ENCODE measurements at regions not wholly inside any gene's neighbourhood (a gene's known extent, or its start where the extent isn't known, plus 50 kb on each side); places are given as distances from the start of the nearest gene placed in this dataset.

- no peak overlapping the region for H3K27ac ChIP-seq (ENCODE audit: low read length)
- H3K27me3 ChIP-seq (ENCODE audit: insufficient read depth, low read length, poor library complexity) = no peaks in the 10 kb centered on the region
- H3K4me2 ChIP-seq (ENCODE audit: insufficient read depth, low read length) = no peak overlapping the region
- TF ChIP-seq EZH2 (IDR thresholded peaks at IDR 0.05; ENCODE audit: borderline replicate concordance, low read depth, low read length, severe bottlenecking) (no peak), CTCF (IDR thresholded peaks at IDR 0.05; ENCODE audit: borderline replicate concordance, extremely low read depth, low read length, poor library complexity, severe bottlenecking) (no peak)
- H3K9ac ChIP-seq (ENCODE audit: low read depth, low read length) = no peak overlapping the region
- no peak overlapping the region for H3K4me3 ChIP-seq (ENCODE audit: low read depth in 1 of 2, low read length in 2 of 2)
- H3K36me3 ChIP-seq (ENCODE audit: insufficient read depth, low read length) = no peaks in the 10 kb centered on the region
- H3K79me2 ChIP-seq (ENCODE audit: insufficient read depth, low read length) = no peaks in the 10 kb centered on the region
- no peaks in the 10 kb centered on the region for H4K20me1 ChIP-seq (ENCODE audit: insufficient read depth, low read length)
- ATAC-seq (ENCODE audit: insufficient read depth, low read depth) = no peak
- H3K9me3 ChIP-seq (ENCODE audit: insufficient read depth, low read length, severe bottlenecking) = no peaks in the 10 kb centered on the region
- 0 out of 2 replicates have a peak, but pooled peaks cover under 1% of the 10 kb centered on the region for H3K4me1 ChIP-seq (ENCODE audit: insufficient read depth, low read length)
- DNase-seq = no peak
- H2AFZ ChIP-seq (ENCODE audit: low read depth, low read length) = no peak overlapping the region
Observed at GRCh38 chr21:26776310-26777021, 68.7 kb downstream of the ADAMTS1 start.

- DNase-seq (no peak), ATAC-seq (ENCODE audit: insufficient read depth, low read depth) (no peak)
- H3K4me3 ChIP-seq (ENCODE audit: low read depth in 1 of 2, low read length in 2 of 2) = no peak overlapping the region
- H3K79me2 ChIP-seq (ENCODE audit: insufficient read depth, low read length) = no peaks in the 10 kb centered on the region
- no peaks in the 10 kb centered on the region for H3K36me3 ChIP-seq (ENCODE audit: insufficient read depth, low read length)
- H3K27me3 ChIP-seq (ENCODE audit: insufficient read depth, low read length, poor library complexity) = no peaks in the 10 kb centered on the region
- H3K4me2 ChIP-seq (ENCODE audit: insufficient read depth, low read length) = no peak overlapping the region
- H3K9me3 ChIP-seq (ENCODE audit: insufficient read depth, low read length, severe bottlenecking) = no peaks in the 10 kb centered on the region
- H3K27ac ChIP-seq (ENCODE audit: low read length) = no peak overlapping the region
- H3K9ac ChIP-seq (ENCODE audit: low read depth, low read length) = no peak overlapping the region
- no peak overlapping the region for H2AFZ ChIP-seq (ENCODE audit: low read depth, low read length)
- no peak for TF ChIP-seq CTCF (IDR thresholded peaks at IDR 0.05; ENCODE audit: borderline replicate concordance, extremely low read depth, low read length, poor library complexity, severe bottlenecking)
- TF ChIP-seq EZH2 (IDR thresholded peaks at IDR 0.05; ENCODE audit: borderline replicate concordance, low read depth, low read length, severe bottlenecking) = no peak
- peaks cover 19% of the 10 kb centered on the region; the same call in 1 of the 2 replicates for H3K4me1 ChIP-seq (ENCODE audit: insufficient read depth, low read length)
- no peaks in the 10 kb centered on the region for H4K20me1 ChIP-seq (ENCODE audit: insufficient read depth, low read length)
Observed at GRCh38 chr21:26773058-26773457, 72.2 kb downstream of the ADAMTS1 start.

DNA sequence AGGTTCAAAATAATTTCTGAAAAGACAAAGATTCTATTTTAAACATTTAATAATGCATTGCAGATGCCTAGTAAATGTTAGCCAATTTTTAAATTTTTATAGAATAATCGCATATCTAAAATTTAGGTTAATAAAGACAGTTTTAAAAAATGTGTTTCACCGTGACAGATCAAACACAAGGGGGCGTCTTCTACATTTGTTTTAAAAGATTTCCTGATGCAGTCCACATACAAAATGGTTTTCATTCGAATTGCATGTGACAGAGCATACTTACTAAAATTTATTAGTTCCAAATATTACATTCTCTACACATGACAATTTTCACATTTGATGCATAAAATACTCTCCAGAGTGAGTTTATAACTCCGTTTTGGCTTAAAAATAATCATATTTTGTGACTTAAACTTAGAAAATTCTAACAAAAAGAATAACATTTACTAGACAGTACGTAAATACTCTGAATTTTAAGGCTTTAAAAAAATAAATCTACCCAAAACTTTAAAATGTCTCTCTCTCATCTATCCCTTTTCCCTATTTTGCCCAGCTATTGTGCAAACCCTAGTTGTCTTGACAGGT lies 75.5 kb downstream of the ADAMTS1 start:
- Histone ChIP-seq H3K9me3 (ENCODE audit: insufficient read depth, low read length, severe bottlenecking) (no peaks in the 10 kb centered on the region), H3K4me2 (ENCODE audit: insufficient read depth, low read length) (no peak overlapping the region), H4K20me1 (ENCODE audit: insufficient read depth, low read length) (no peaks in the 10 kb centered on the region), H2AFZ (ENCODE audit: low read depth, low read length) (0 out of 2 replicates have a peak overlapping the region, but pooled peaks have one; percentile 13), H3K9ac (ENCODE audit: low read depth, low read length) (peak overlapping the region; percentile 35; the same call in 1 of the 2 replicates), H3K79me2 (ENCODE audit: insufficient read depth, low read length) (no peaks in the 10 kb centered on the region), H3K27ac (ENCODE audit: low read length) (peak overlapping the region; percentile 65), H3K4me1 (ENCODE audit: insufficient read depth, low read length) (peaks cover 26% of the 10 kb centered on the region), H3K36me3 (ENCODE audit: insufficient read depth, low read length) (no peaks in the 10 kb centered on the region), H3K4me3 (ENCODE audit: low read depth in 1 of 2, low read length in 2 of 2) (no peak overlapping the region), H3K27me3 (ENCODE audit: insufficient read depth, low read length, poor library complexity) (no peaks in the 10 kb centered on the region)
- DNase-seq (no peak), ATAC-seq (ENCODE audit: insufficient read depth, low read depth) (no peak)
- no peak for TF ChIP-seq EZH2 (IDR thresholded peaks at IDR 0.05; ENCODE audit: borderline replicate concordance, low read depth, low read length, severe bottlenecking)
- TF ChIP-seq CTCF (IDR thresholded peaks at IDR 0.05; ENCODE audit: borderline replicate concordance, extremely low read depth, low read length, poor library complexity, severe bottlenecking) = peak; percentile 54
